CD4-positive, CD25-positive, alpha-beta regulatory T cell (primary cell): ENCODE measurements at regions not wholly inside any gene's neighbourhood (a gene's known extent, or its start where the extent isn't known, plus 50 kb on each side); places are given as distances from the start of the nearest gene placed in this dataset.

Source experiments
- ATAC-seq, 2 donors: fragments of 150-1000 bp; cut with Tn5 transposase; one replicate each; pipeline ENCODE4 v1.10.0; 2021; ENCODE audit warnings: low read depth in 2 of 2, moderate number of reproducible peaks in 2 of 2, moderate library complexity in 1 of 2
- DNase-seq, 3 donors: peaks; one replicate each; pipeline versions ENCODE4 v3.0.0 to v3.0.0-alpha.2; 2012 to 2022; ENCODE audit warnings: mixed read lengths in 1 of 3
- H3K27ac ChIP-seq: one replicate; pipeline ENCODE4 v1.7.0; 2013; ENCODE audit warnings: mild to moderate bottlenecking, low read length; ENCODE audit not compliant: insufficient read depth, poor library complexity, severe bottlenecking
- H3K27me3 ChIP-seq: one replicate; pipeline ENCODE4 v1.7.0; 2013; ENCODE audit warnings: low read length; ENCODE audit not compliant: control insufficient read depth, insufficient read depth
- H3K36me3 ChIP-seq: one replicate; pipeline ENCODE4 v1.7.0; 2013; ENCODE audit warnings: mild to moderate bottlenecking, low read length, moderate library complexity; ENCODE audit not compliant: control insufficient read depth, insufficient read depth
- H3K4me1 ChIP-seq: 2 replicates; pipeline ENCODE4 v1.7.0; 2013; ENCODE audit warnings: mild to moderate bottlenecking, low read length; ENCODE audit not compliant: insufficient read depth, control insufficient read depth, poor library complexity, severe bottlenecking
- H3K4me3 ChIP-seq: one replicate; pipeline ENCODE4 v1.7.0; 2013; ENCODE audit warnings: low read depth, mild to moderate bottlenecking, low read length, moderate library complexity
- H3K9me3 ChIP-seq, 2 experiments: 1 replicate in 1 of 2; 2 replicates in 1 of 2; pipeline ENCODE4 v1.7.0; 2013; ENCODE audit warnings: low read length in 2 of 2, mild to moderate bottlenecking in 1 of 2, moderate library complexity in 1 of 2; ENCODE audit not compliant: control insufficient read depth in 2 of 2
- H3K27ac Mint-ChIP-seq, 3 donors: one replicate each; pipeline ENCODE4 v1.8.0; 2020 to 2022; ENCODE audit warnings: mild to moderate bottlenecking in 3 of 3, mixed read lengths in 3 of 3, moderate library complexity in 2 of 3
- H3K27me3 Mint-ChIP-seq: one replicate; pipeline ENCODE4 v1.8.0; 2022; ENCODE audit warnings: mild to moderate bottlenecking, mixed read lengths
- H3K36me3 Mint-ChIP-seq: one replicate; pipeline ENCODE4 v1.8.0; 2020; ENCODE audit warnings: mixed read lengths
- H3K4me1 Mint-ChIP-seq, 4 donors: one replicate each; pipeline ENCODE4 v1.8.0; 2020 to 2022; ENCODE audit warnings: mixed read lengths in 4 of 4, mild to moderate bottlenecking in 1 of 4
- H3K4me3 Mint-ChIP-seq, 4 donors: one replicate each; pipeline ENCODE4 v1.8.0; 2020 to 2022; ENCODE audit warnings: mild to moderate bottlenecking in 4 of 4, mixed read lengths in 4 of 4, moderate library complexity in 3 of 4
- H3K9me3 Mint-ChIP-seq, 7 donors: one replicate each; pipeline ENCODE4 v1.8.0; 2020 to 2022; ENCODE audit warnings: mixed read lengths in 7 of 7, mild to moderate bottlenecking in 3 of 7, moderate library complexity in 2 of 7

DNA sequence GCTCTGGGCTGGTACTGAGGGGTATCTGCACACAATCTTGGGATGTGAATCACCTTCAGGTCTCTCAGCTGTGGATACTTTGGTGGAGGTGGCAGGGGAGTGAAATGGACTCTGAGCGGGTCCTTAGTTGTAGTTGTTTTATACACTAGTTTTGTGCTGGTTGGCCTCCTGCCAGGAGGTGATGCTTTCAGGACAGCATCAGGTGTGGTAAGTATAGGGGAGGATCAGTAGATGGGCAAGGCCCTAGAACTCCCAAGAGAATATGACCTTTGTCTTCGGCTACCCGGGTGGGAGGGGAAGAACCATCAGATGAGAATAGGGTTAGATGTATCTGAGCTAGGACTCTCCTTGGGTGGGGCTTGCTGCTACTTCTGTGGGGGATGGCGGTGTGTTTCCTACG, 2284.3 kb upstream of the PCDH20 start:
- no peaks in the 10 kb centered on the region for H3K4me1 Mint-ChIP-seq
- H3K9me3 Mint-ChIP-seq, result peaks cover 0 to 32% (median 13%) of the 10 kb centered on the region in 7 donors
- Histone ChIP-seq H3K4me1 (no peaks in the 10 kb centered on the region), H3K9me3 (peaks cover 0 to 3% of the 10 kb centered on the region in 2 experiments), H3K36me3 (no peaks in the 10 kb centered on the region), H3K27ac (no peak overlapping the region), H3K4me3 (no peak overlapping the region), H3K27me3 (no peaks in the 10 kb centered on the region)
- no peak overlapping the region for H3K4me3 Mint-ChIP-seq
- ATAC-seq (no peak), DNase-seq (no peak)
- no peak overlapping the region for H3K27ac Mint-ChIP-seq
- H3K27me3 Mint-ChIP-seq, result no peaks in the 10 kb centered on the region
- no peaks in the 10 kb centered on the region for H3K36me3 Mint-ChIP-seq

DNA sequence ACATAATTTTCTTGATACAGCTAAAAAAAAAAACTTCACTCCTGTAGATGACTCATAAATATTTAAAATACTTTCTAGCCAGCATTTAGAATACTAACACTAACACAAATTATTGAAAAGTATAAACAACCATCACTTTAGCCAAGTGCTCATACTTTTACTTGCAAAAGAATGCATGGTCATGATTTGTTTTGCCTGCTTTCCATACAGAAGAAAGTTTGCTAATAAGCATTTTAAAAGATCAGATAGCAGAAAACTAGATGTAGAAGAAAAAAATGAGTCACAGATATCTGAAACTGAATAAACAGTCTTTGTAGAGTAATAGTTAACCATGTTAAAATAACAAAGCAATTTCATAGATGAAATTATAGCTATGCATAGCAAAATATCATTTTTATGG, 2280.4 kb upstream of the PCDH20 start:
- peaks cover 0 to 6% of the 10 kb centered on the region in 2 experiments for H3K9me3 ChIP-seq
- no peak overlapping the region for H3K27ac ChIP-seq
- Mint-ChIP-seq H3K27me3 (no peaks in the 10 kb centered on the region), H3K4me3 (no peak overlapping the region), H3K9me3 (peaks cover 0 to 30% (median 8%) of the 10 kb centered on the region in 7 donors), H3K36me3 (no peaks in the 10 kb centered on the region), H3K4me1 (no peaks in the 10 kb centered on the region), H3K27ac (no peak overlapping the region)
- ATAC-seq, result no peak
- H3K36me3 ChIP-seq, result no peaks in the 10 kb centered on the region
- H3K27me3 ChIP-seq, result no peaks in the 10 kb centered on the region
- H3K4me1 ChIP-seq, result no peaks in the 10 kb centered on the region
- no peak overlapping the region for H3K4me3 ChIP-seq
- no peak for DNase-seq

DNA sequence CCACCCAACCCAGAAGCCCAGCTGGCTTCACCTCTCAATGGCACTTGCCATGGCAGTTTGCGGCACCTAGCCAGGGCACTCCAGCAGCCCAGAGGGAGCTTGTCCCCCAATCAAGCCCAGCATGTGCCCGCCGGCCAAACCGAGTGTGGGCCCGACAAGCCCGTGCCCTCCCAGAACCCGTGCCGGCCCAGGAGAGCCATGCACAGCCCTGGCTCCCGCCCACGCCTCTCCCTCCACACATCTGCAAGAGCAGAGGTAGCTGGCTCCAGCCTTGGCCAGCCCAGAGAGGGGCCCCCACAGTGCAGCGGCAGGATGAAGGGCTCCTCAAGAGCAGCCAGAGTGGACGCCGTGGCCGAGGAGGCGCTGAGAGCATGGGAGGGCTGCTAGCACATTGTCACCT, 2278.0 kb upstream of the PCDH20 start:
- H3K36me3 Mint-ChIP-seq, result no peaks in the 10 kb centered on the region
- Histone ChIP-seq H3K27me3 (no peaks in the 10 kb centered on the region), H3K27ac (no peak overlapping the region), H3K9me3 (peaks cover 0 to 6% of the 10 kb centered on the region in 2 experiments), H3K36me3 (no peaks in the 10 kb centered on the region), H3K4me3 (no peak overlapping the region), H3K4me1 (no peaks in the 10 kb centered on the region)
- no peak for ATAC-seq
- H3K9me3 Mint-ChIP-seq, result peaks cover 0 to 16% (median 5%) of the 10 kb centered on the region in 7 donors
- no peaks in the 10 kb centered on the region for H3K27me3 Mint-ChIP-seq
- H3K4me1 Mint-ChIP-seq, result no peaks in the 10 kb centered on the region
- no peak for DNase-seq
- H3K4me3 Mint-ChIP-seq, result no peak overlapping the region
- H3K27ac Mint-ChIP-seq, result no peak overlapping the region

DNA sequence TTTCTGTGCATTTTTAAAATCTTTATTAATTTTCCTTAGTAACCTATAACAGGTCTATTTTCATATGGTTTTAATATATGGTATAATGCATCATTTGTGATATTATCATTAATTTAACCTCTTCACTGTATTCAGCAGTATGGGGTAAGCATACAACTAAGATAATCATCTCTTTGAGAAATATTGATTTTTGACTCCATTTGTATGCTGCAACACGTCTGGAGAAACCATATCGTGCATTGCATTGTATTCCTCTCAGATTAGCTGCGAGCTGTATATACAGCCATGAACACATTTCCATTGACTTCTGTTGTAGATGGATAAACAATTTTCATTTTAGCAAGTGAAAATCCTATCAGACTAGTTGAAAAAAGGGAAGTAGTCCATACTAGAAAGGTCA, 2275.8 kb upstream of the PCDH20 start:
- no peaks in the 10 kb centered on the region for H3K36me3 ChIP-seq
- H3K27ac ChIP-seq, result no peak overlapping the region
- no peaks in the 10 kb centered on the region for H3K27me3 ChIP-seq
- Mint-ChIP-seq H3K27me3 (no peaks in the 10 kb centered on the region), H3K4me3 (no peak overlapping the region), H3K4me1 (no peaks in the 10 kb centered on the region), H3K27ac (no peak overlapping the region), H3K9me3 (peaks cover 0 to 18% (median 8%) of the 10 kb centered on the region in 7 donors), H3K36me3 (no peaks in the 10 kb centered on the region)
- no peak overlapping the region for H3K4me3 ChIP-seq
- H3K9me3 ChIP-seq, result peaks cover 0 to 6% of the 10 kb centered on the region in 2 experiments
- DNase-seq (no peak), ATAC-seq (no peak)
- H3K4me1 ChIP-seq, result no peaks in the 10 kb centered on the region

DNA sequence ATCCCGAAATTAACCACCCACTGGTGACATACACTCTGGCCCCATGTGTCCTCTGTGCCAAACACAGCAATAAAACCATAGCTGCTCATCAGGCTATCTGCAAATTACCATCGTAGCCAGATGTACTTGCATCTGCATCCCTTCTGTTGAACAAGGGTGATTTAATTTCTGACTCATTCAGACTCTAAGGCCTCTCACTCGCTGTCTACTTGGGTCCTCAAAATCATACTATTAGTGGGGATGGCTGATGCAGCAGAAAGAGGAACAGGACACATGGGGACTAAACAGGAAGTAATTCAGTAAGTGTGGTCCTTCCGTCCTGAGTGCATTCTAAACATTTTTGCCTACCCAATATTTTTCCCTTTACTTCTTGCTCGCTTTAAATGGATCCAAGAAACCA, 2275.0 kb upstream of the PCDH20 start:
- no peak for DNase-seq
- Mint-ChIP-seq H3K27ac (no peak overlapping the region), H3K9me3 (peaks cover 0 to 18% (median 8%) of the 10 kb centered on the region in 7 donors), H3K36me3 (no peaks in the 10 kb centered on the region), H3K4me3 (no peak overlapping the region), H3K27me3 (no peaks in the 10 kb centered on the region), H3K4me1 (no peaks in the 10 kb centered on the region)
- no peak for ATAC-seq
- H3K4me1 ChIP-seq, result no peaks in the 10 kb centered on the region
- H3K4me3 ChIP-seq, result no peak overlapping the region
- no peak overlapping the region for H3K27ac ChIP-seq
- H3K9me3 ChIP-seq, result peaks cover 0 to 6% of the 10 kb centered on the region in 2 experiments
- no peaks in the 10 kb centered on the region for H3K27me3 ChIP-seq
- no peaks in the 10 kb centered on the region for H3K36me3 ChIP-seq

GRCh38 chr13:63684822-63685221, 2269.2 kb upstream of the PCDH20 start:
- Histone ChIP-seq H3K27me3 (no peaks in the 10 kb centered on the region), H3K9me3 (peaks cover 0 to 6% of the 10 kb centered on the region in 2 experiments), H3K36me3 (no peaks in the 10 kb centered on the region), H3K27ac (no peak overlapping the region), H3K4me3 (no peak overlapping the region), H3K4me1 (no peaks in the 10 kb centered on the region)
- peaks cover 0 to 24% (median 3%) of the 10 kb centered on the region in 7 donors for H3K9me3 Mint-ChIP-seq
- no peak overlapping the region for H3K4me3 Mint-ChIP-seq
- H3K36me3 Mint-ChIP-seq, result no peaks in the 10 kb centered on the region
- no peaks in the 10 kb centered on the region for H3K27me3 Mint-ChIP-seq
- H3K4me1 Mint-ChIP-seq, result no peaks in the 10 kb centered on the region
- no peak overlapping the region for H3K27ac Mint-ChIP-seq
- ATAC-seq, result no peak
- no peak for DNase-seq

DNA sequence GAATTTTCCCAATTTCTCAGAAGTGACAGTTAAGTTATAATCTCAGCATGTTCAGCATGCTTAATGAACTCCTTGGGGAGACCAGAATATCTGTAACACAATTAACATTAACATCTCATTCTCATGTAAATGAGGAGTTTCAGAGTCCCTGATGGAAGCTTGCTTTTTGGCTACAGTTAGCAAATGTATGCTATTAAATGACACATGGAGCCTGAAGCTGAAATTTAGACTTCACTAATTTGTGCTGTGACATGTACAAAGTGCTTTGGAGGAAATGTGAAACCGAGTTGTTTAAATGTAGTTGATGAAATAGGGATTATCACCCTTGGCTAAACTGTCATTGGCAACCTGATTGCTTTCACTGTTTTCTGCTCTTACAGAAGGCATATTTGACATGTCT, 2265.1 kb upstream of the PCDH20 start:
- no peak for ATAC-seq
- H3K27ac Mint-ChIP-seq, result no peak overlapping the region
- H3K9me3 Mint-ChIP-seq, result peaks cover 2 to 34% (median 5%) of the 10 kb centered on the region in 7 donors
- H3K4me3 ChIP-seq, result no peak overlapping the region
- H3K27me3 Mint-ChIP-seq, result no peaks in the 10 kb centered on the region
- no peak for DNase-seq
- H3K27ac ChIP-seq, result no peak overlapping the region
- H3K9me3 ChIP-seq, result peaks cover 0 to 6% of the 10 kb centered on the region in 2 experiments
- no peaks in the 10 kb centered on the region for H3K4me1 ChIP-seq
- no peaks in the 10 kb centered on the region for H3K4me1 Mint-ChIP-seq
- H3K27me3 ChIP-seq, result no peaks in the 10 kb centered on the region
- no peak overlapping the region for H3K4me3 Mint-ChIP-seq
- no peaks in the 10 kb centered on the region for H3K36me3 Mint-ChIP-seq
- H3K36me3 ChIP-seq, result no peaks in the 10 kb centered on the region

DNA sequence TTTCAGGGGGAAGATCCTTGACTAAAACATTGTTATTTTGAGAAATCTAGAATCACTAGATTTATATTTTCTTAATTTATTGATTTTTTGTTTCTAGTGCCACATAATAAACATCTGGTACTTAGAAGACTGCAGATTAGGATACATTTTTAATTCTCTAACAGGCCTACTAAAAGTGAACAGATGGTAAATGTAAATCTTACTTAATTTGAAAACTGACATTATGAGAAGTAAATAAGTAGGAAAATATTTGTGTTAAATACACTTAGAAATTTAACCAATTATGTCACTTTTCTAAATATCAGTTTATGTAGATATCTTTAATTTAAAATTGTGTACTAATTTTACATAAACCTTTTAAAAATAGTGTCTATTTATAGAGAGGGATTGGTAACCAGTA, 2255.6 kb upstream of the PCDH20 start:
- DNase-seq, result no peak
- H3K36me3 Mint-ChIP-seq, result no peaks in the 10 kb centered on the region

More for the DNA sequence above, 2255.6 kb upstream of the PCDH20 start:
- Mint-ChIP-seq H3K9me3 (peaks cover 0 to 16% (median 4%) of the 10 kb centered on the region in 7 donors), H3K4me3 (no peak overlapping the region), H3K4me1 (no peaks in the 10 kb centered on the region), H3K27ac (no peak overlapping the region), H3K27me3 (no peaks in the 10 kb centered on the region)
- no peak overlapping the region for H3K27ac ChIP-seq
- peaks cover 0 to 1% of the 10 kb centered on the region in 2 experiments for H3K9me3 ChIP-seq
- no peaks in the 10 kb centered on the region for H3K4me1 ChIP-seq
- no peaks in the 10 kb centered on the region for H3K36me3 ChIP-seq
- no peaks in the 10 kb centered on the region for H3K27me3 ChIP-seq
- H3K4me3 ChIP-seq, result no peak overlapping the region
- no peak for ATAC-seq
